Psoas muscle (tissue), 7 donors: ENCODE measurements at regions not wholly inside any gene's neighbourhood (a gene's known extent, or its start where the extent isn't known, plus 50 kb on each side); places are given as distances from the start of the nearest gene placed in this dataset.

Experiments used
- ATAC-seq, 4 donors: fragments of 200-7000 bp; cut with Tn5 transposase; one replicate each; pipeline ENCODE4 v1.9.1; 2020; ENCODE audit warnings: moderate library complexity in 3 of 4, mild to moderate bottlenecking in 2 of 4
- DNase-seq, 2 donors: peaks; one replicate each; pipeline ENCODE4 v3.0.0-alpha.2; 2020
- H3K27ac ChIP-seq: fragments of 200-600 bp; one replicate; pipeline ENCODE4 v1.8.0; 2022
- H3K27me3 ChIP-seq, 3 donors: fragments of 200-600 bp in 1 of 3; one replicate each; pipeline versions ENCODE4 v1.6.1 to v1.8.0; 2013 to 2022; ENCODE audit warnings: low read length in 2 of 3, mild to moderate bottlenecking in 2 of 3, moderate library complexity in 1 of 3; ENCODE audit not compliant: insufficient read depth in 3 of 3
- H3K36me3 ChIP-seq, 2 donors: fragments of 200-600 bp in 1 of 2; one replicate each; pipeline versions ENCODE4 v1.6.1 to v1.8.0; 2013 to 2022; ENCODE audit warnings: low read depth in 1 of 2, mild to moderate bottlenecking in 1 of 2, moderate library complexity in 1 of 2; ENCODE audit not compliant: insufficient read depth in 1 of 2
- H3K4me1 ChIP-seq: fragments of 200-600 bp; one replicate; pipeline ENCODE4 v1.8.0; 2022
- H3K4me3 ChIP-seq: fragments of 200-600 bp; one replicate; pipeline ENCODE4 v1.8.0; 2022; ENCODE audit warnings: mild to moderate bottlenecking
- H3K9me3 ChIP-seq: fragments of 200-600 bp; one replicate; pipeline ENCODE4 v1.8.0; 2022
- CTCF ChIP-seq: fragments of 200-600 bp; IDR thresholded peaks from one replicate; pipeline ENCODE4 v1.8.0; 2022; ENCODE audit warnings: antibody characterized with exemption
- WGBS, 3 donors: extraction: QIAGEN DNeasy Blood & Tissue Kit; methylation state at CpG; one replicate each; pipeline versions ENCODE4 v1.1.6 to v1.1.7; 2013; 5-methylcytosine and 5-hydroxymethylcytosine counted together
- intact Hi-C, 2 donors: fragments of 100-400 bp; cut with DNase I; formaldehyde crosslinking; loops; one replicate each; pipeline versions ENCODE4 v1.11.0 to v1.14.2; 2022
- donor health status: healthy with polysubstance abuse.
- donor health status: DM: no; HTN: no; CAD: no; lungs with moderate emphysema.
- donor health status: Bipolar disorder and iron deficiency.
- donor health status: healthy.
- donor health status: DM: yes; HTN: yes; CAD: no.
- donor health status: DM: no; HTN: no; CAD: no.
- donor health status: DM: yes; HTN: yes; CAD: no.

- ATAC-seq = no peak
- Histone ChIP-seq H3K9me3 (no peaks in the 10 kb centered on the region), H3K27me3 (peaks cover 0 to 1% (median 0%) of the 10 kb centered on the region in 3 donors), H3K36me3 (no peaks in the 10 kb centered on the region), H3K4me1 (no peaks in the 10 kb centered on the region), H3K4me3 (no peak overlapping the region), H3K27ac (no peak overlapping the region)
- intact Hi-C loops = no loop called here
- no peak for DNase-seq
- no peak for TF ChIP-seq CTCF
Observed at GRCh38 chr17:71081666-71082065, 912.3 kb downstream of the KCNJ2 start.

- TF ChIP-seq CTCF = no peak
- Histone ChIP-seq H3K27me3 (peaks cover 0 to 1% (median 0%) of the 10 kb centered on the region in 3 donors), H3K27ac (no peak overlapping the region), H3K4me1 (no peaks in the 10 kb centered on the region), H3K4me3 (no peak overlapping the region), H3K9me3 (no peaks in the 10 kb centered on the region), H3K36me3 (no peaks in the 10 kb centered on the region)
- DNase-seq = no peak
- no peak for ATAC-seq
- intact Hi-C loops = no loop called here
- 43 to 57% (median 51%) methylated on average over 5 of the region's 5 CpGs for WGBS, 3 donors
Observed at GRCh38 chr17:71084219-71084618, 914.9 kb downstream of the KCNJ2 start.

- Histone ChIP-seq H3K27ac (no peak overlapping the region), H3K9me3 (no peaks in the 10 kb centered on the region), H3K4me3 (no peak overlapping the region), H3K27me3 (peaks cover 0 to 1% (median 0%) of the 10 kb centered on the region in 3 donors), H3K36me3 (no peaks in the 10 kb centered on the region), H3K4me1 (no peaks in the 10 kb centered on the region)
- ATAC-seq = no peak
- intact Hi-C loops = no loop called here
- no peak for TF ChIP-seq CTCF
- 90 to 91% (median 90%) methylated on average over 3 of the region's 3 CpGs for WGBS, 3 donors
- DNase-seq = no peak
Observed at GRCh38 chr17:71084838-71085237, 915.5 kb downstream of the KCNJ2 start.

GRCh38 chr17:71085238-71086033 lies 916.1 kb downstream of the KCNJ2 start:
- no peaks in the 10 kb centered on the region for H3K9me3 ChIP-seq
- no peak for TF ChIP-seq CTCF
- no peak for DNase-seq
- WGBS, 3 donors = 51 to 63% (median 60%) methylated on average over 5 of the region's 5 CpGs
- no peak overlapping the region for H3K4me3 ChIP-seq
- H3K36me3 ChIP-seq = no peaks in the 10 kb centered on the region
- H3K27me3 ChIP-seq = no peaks in the 10 kb centered on the region
- no peak overlapping the region for H3K27ac ChIP-seq
- no peaks in the 10 kb centered on the region for H3K4me1 ChIP-seq
- ATAC-seq = no peak
- intact Hi-C loops = no loop called here

- Histone ChIP-seq H3K9me3 (no peaks in the 10 kb centered on the region), H3K27me3 (no peaks in the 10 kb centered on the region), H3K4me1 (no peaks in the 10 kb centered on the region), H3K27ac (no peak overlapping the region), H3K36me3 (no peaks in the 10 kb centered on the region), H3K4me3 (no peak overlapping the region)
- intact Hi-C loops = no loop called here
- no peak for ATAC-seq
- DNase-seq = no peak
- 43 to 76% (median 57%) methylated on average over 1 of the region's 1 CpG for WGBS, 3 donors
- TF ChIP-seq CTCF = no peak
Observed at GRCh38 chr17:71089431-71089830, 920.1 kb downstream of the KCNJ2 start.
